HG03095 (cell line): ENCODE measurements at regions not wholly inside any gene's neighbourhood (a gene's known extent, or its start where the extent isn't known, plus 50 kb on each side); places are given as distances from the start of the nearest gene placed in this dataset.

ENCODE experiments used
- ATAC-seq: cut with Tn5 transposase; IDR thresholded peaks from one replicate; pipeline ENCODE4 v1.9.1; 2021; ENCODE audit warnings: moderate library complexity; ENCODE audit not compliant: unreplicated experiment

- ATAC-seq = no peak
Observed at GRCh38 chr12:91931111-91931510, 214.5 kb downstream of the BTG1 start.

- no peak for ATAC-seq
Observed at GRCh38 chr12:91928501-91928900, 217.1 kb downstream of the BTG1 start.

GRCh38 chr12:91926848-91927247 lies 218.8 kb downstream of the BTG1 start:
- no peak for ATAC-seq

GRCh38 chr12:91924827-91925226 lies 220.8 kb downstream of the BTG1 start:
- no peak for ATAC-seq

- ATAC-seq = no peak
Observed at GRCh38 chr12:91923864-91924263, 221.8 kb downstream of the BTG1 start.

- no peak for ATAC-seq
Observed at GRCh38 chr12:91922674-91923073, 223.0 kb downstream of the BTG1 start.

- no peak for ATAC-seq
Observed at GRCh38 chr12:91922139-91922538, 223.5 kb downstream of the BTG1 start.

- ATAC-seq = no peak
Observed at GRCh38 chr12:91921555-91921954, 224.1 kb downstream of the BTG1 start.

GRCh38 chr12:91920741-91921140 lies 224.9 kb downstream of the BTG1 start:
- no peak for ATAC-seq

GRCh38 chr12:91920276-91920675 lies 225.4 kb downstream of the BTG1 start:
- no peak for ATAC-seq

GRCh38 chr12:91918431-91918830 lies 227.2 kb downstream of the BTG1 start:
- no peak for ATAC-seq

GRCh38 chr12:91914701-91915100 lies 230.9 kb downstream of the BTG1 start:
- no peak for ATAC-seq

- ATAC-seq = no peak
Observed at GRCh38 chr12:91913651-91914050, 232.0 kb downstream of the BTG1 start.

GRCh38 chr12:91913124-91913523 lies 232.5 kb downstream of the BTG1 start:
- no peak for ATAC-seq

GRCh38 chr12:91912178-91912577 lies 233.5 kb downstream of the BTG1 start:
- no peak for ATAC-seq

GRCh38 chr12:91910871-91911388 lies 234.7 kb downstream of the BTG1 start:
- ATAC-seq = no peak

- no peak for ATAC-seq
Observed at GRCh38 chr12:91902860-91903683, 242.6 kb downstream of the BTG1 start.

- no peak for ATAC-seq
Observed at GRCh38 chr12:91901381-91902074, 244.1 kb downstream of the BTG1 start.

- no peak for ATAC-seq
Observed at GRCh38 chr12:91900971-91901370, 244.7 kb downstream of the BTG1 start.

GRCh38 chr12:91899056-91899455 lies 246.6 kb downstream of the BTG1 start:
- no peak for ATAC-seq

- ATAC-seq = no peak
Observed at GRCh38 chr12:91897025-91897515, 248.6 kb downstream of the BTG1 start.
